ENCODE measurements at regions not wholly inside any gene's neighbourhood (a gene's known extent, or its start where the extent isn't known, plus 50 kb on each side); places are given as distances from the start of the nearest gene placed in this dataset.

DNA sequence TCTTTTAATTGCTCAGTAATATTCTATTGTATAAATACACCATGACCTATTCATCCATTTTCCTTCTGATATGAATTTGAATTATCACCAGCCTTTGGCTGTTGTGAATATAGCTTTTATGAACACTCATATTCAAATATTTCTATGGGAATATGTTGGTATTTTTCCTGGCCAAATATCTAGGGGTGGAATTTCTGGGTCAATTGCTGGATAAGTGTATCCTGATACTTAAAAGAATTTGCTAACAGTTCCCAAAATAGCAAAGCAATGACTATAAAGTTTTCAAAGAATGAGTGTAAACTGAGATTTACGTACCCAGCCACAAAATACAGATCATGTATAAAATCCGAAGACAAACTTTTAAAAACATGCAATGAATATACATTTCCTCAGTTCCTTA, 148.7 kb upstream of the CLEC14A start:
- no peaks in the 10 kb centered on the region for H3K4me1 Mint-ChIP-seq (ENCODE audit: low read depth in 2 of 2)
- no peak for ATAC-seq
- H3K27me3 Mint-ChIP-seq, result no peaks in the 10 kb centered on the region
- H3K27ac Mint-ChIP-seq, result no peak overlapping the region
- DNase-seq (ENCODE audit: low spot score), result no peak
- H3K4me3 Mint-ChIP-seq, result no peak overlapping the region
- H3K9me3 Mint-ChIP-seq, result no peaks in the 10 kb centered on the region
- H3K36me3 Mint-ChIP-seq, result no peaks in the 10 kb centered on the region

- Mint-ChIP-seq H3K27ac (no peak overlapping the region), H3K4me1 (ENCODE audit: low read depth in 2 of 2) (no peaks in the 10 kb centered on the region), H3K9me3 (no peaks in the 10 kb centered on the region), H3K36me3 (no peaks in the 10 kb centered on the region), H3K4me3 (no peak overlapping the region), H3K27me3 (no peaks in the 10 kb centered on the region)
- DNase-seq (ENCODE audit: low spot score) (no peak), ATAC-seq (no peak)
Observed at GRCh38 chr14:38404100-38404541, 148.2 kb upstream of the CLEC14A start.

- Mint-ChIP-seq H3K27ac (no peak overlapping the region), H3K9me3 (peaks cover 3% of the 10 kb centered on the region), H3K36me3 (no peaks in the 10 kb centered on the region), H3K27me3 (peaks cover 0 to 1% of the 10 kb centered on the region in 2 donors), H3K4me3 (no peak overlapping the region), H3K4me1 (ENCODE audit: low read depth in 2 of 2) (no peaks in the 10 kb centered on the region)
- DNase-seq (ENCODE audit: low spot score), result no peak
- ATAC-seq, result no peak
Observed at GRCh38 chr14:38400751-38401150, 144.9 kb upstream of the CLEC14A start.

DNA sequence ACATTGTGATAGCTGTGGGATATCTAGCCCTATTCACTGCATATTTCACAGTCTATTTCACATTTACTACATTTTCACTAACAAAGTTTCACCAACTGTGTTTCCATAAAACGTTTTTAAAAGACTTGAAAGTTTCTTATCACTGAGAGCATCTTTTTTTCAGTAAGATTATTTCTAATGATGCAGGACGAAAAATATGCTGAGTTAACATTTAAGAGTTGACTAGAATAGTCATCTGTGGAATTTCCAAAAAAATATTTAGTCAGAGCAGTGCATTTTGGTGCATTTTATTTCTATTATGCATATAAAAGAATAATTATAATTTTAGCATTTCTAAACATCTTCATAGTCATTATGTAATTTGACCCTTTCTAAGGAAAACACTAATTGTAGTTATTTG, 143.8 kb upstream of the CLEC14A start:
- ATAC-seq (no peak), DNase-seq (ENCODE audit: low spot score) (no peak)
- no peak overlapping the region for H3K27ac Mint-ChIP-seq
- H3K27me3 Mint-ChIP-seq, result peaks cover 0 to 4% of the 10 kb centered on the region in 2 donors
- no peak overlapping the region for H3K4me3 Mint-ChIP-seq
- no peaks in the 10 kb centered on the region for H3K4me1 Mint-ChIP-seq (ENCODE audit: low read depth in 2 of 2)
- peaks cover 7% of the 10 kb centered on the region for H3K9me3 Mint-ChIP-seq
- H3K36me3 Mint-ChIP-seq, result no peaks in the 10 kb centered on the region

DNA sequence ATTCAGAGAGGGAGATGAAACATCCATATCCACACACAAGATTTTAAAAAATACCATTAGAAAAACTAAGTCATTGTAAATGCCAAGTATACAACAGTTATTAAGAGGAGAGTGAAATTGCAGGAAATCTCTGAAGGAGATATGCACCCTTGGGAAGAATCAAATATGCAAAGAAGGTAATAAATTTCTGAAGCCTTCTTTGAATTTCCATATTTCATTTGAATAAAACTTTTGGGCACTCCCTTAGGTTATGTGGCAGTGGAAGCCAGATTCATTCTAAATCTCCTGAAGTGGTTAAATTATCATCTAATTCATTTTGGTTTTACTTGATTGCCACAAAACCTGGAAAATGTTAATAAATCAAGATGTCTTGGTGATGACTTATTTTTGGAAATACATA, 138.9 kb upstream of the CLEC14A start:
- Mint-ChIP-seq H3K36me3 (no peaks in the 10 kb centered on the region), H3K4me1 (ENCODE audit: low read depth in 2 of 2) (no peaks in the 10 kb centered on the region), H3K4me3 (no peak overlapping the region), H3K27me3 (peaks cover 0 to 4% of the 10 kb centered on the region in 2 donors), H3K9me3 (peaks cover 15% of the 10 kb centered on the region), H3K27ac (no peak overlapping the region)
- DNase-seq (ENCODE audit: low spot score), result no peak
- no peak for ATAC-seq

DNA sequence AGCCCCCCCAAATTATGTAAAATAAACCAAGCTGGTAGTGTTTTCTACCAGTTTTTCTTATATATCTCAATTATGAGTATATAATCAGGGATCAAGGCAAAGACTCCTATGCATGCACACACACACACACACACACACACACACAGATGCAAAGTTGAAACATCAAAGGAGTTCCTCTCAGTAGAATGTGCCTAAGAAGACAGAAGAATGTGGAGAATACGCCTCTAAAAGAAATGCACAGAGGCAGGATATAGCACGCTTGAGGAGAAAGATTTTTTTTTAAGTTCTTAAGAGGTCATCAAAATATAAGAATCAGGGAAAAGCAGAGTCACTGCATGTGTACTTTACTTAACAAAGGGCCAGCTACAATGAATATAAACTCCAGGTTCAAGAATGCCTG, 138.2 kb upstream of the CLEC14A start:
- Mint-ChIP-seq H3K4me1 (ENCODE audit: low read depth in 2 of 2) (no peaks in the 10 kb centered on the region), H3K27me3 (peaks cover 0 to 4% of the 10 kb centered on the region in 2 donors), H3K4me3 (no peak overlapping the region), H3K36me3 (no peaks in the 10 kb centered on the region), H3K9me3 (peaks cover 15% of the 10 kb centered on the region), H3K27ac (no peak overlapping the region)
- DNase-seq (ENCODE audit: low spot score) (no peak), ATAC-seq (no peak)

- H3K27me3 Mint-ChIP-seq, result peaks cover 0 to 4% of the 10 kb centered on the region in 2 donors
- no peaks in the 10 kb centered on the region for H3K4me1 Mint-ChIP-seq (ENCODE audit: low read depth in 2 of 2)
- no peak overlapping the region for H3K4me3 Mint-ChIP-seq
- peaks cover 19% of the 10 kb centered on the region for H3K9me3 Mint-ChIP-seq
- DNase-seq (ENCODE audit: low spot score) (no peak), ATAC-seq (no peak)
- no peak overlapping the region for H3K27ac Mint-ChIP-seq
- H3K36me3 Mint-ChIP-seq, result no peaks in the 10 kb centered on the region
Observed at GRCh38 chr14:38391334-38391733, 135.4 kb upstream of the CLEC14A start.

DNA sequence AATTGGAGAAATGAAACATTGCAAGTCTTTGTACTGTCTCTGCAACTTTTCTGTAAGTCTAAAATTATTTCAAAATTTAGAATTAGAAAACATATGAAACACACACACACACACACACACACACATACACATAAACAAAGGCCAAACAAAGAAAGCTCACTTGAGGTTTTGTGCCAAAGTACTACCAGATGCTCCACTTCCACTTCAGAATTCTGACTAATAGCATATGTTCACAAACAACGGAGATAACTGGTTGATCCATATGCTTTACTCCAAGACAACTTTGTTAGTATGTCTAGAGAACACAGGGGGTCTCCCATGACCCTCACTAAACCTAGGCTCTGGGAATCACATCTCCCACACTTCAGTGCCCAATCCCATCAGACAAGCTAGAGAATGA, 133.8 kb upstream of the CLEC14A start:
- ATAC-seq, result no peak
- no peak for DNase-seq (ENCODE audit: low spot score)
- H3K4me3 Mint-ChIP-seq, result no peak overlapping the region
- H3K36me3 Mint-ChIP-seq, result no peaks in the 10 kb centered on the region
- H3K27ac Mint-ChIP-seq, result no peak overlapping the region
- H3K27me3 Mint-ChIP-seq, result no peaks in the 10 kb centered on the region
- peaks cover 12% of the 10 kb centered on the region for H3K9me3 Mint-ChIP-seq
- H3K4me1 Mint-ChIP-seq (ENCODE audit: low read depth in 2 of 2), result no peaks in the 10 kb centered on the region

GRCh38 chr14:38387821-38388220, 131.9 kb upstream of the CLEC14A start:
- peaks cover 9% of the 10 kb centered on the region for H3K9me3 Mint-ChIP-seq
- H3K27me3 Mint-ChIP-seq, result no peaks in the 10 kb centered on the region
- no peaks in the 10 kb centered on the region for H3K4me1 Mint-ChIP-seq (ENCODE audit: low read depth in 2 of 2)
- H3K36me3 Mint-ChIP-seq, result no peaks in the 10 kb centered on the region
- DNase-seq (ENCODE audit: low spot score) (no peak), ATAC-seq (no peak)
- H3K4me3 Mint-ChIP-seq, result no peak overlapping the region
- H3K27ac Mint-ChIP-seq, result no peak overlapping the region

DNA sequence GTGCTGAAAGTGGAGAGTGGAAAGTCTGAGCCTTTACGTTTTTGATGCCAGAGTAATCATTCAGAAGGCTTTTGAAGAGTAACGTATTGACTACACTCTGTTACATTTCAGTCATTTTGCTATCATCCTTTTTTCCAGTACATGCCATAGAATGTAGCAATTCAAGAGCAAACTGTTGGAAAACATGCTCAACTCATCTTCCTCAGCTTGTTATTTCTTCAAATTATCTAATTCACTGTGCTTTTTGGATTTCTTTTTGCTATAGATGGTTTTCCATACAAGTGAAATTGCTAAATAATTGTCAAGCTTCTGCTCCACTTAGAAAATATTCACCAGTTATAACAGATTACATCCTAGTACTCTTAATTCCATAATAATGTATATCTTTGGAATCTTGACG, 129.9 kb upstream of the CLEC14A start:
- Mint-ChIP-seq H3K27ac (no peak overlapping the region), H3K36me3 (no peaks in the 10 kb centered on the region), H3K27me3 (no peaks in the 10 kb centered on the region), H3K4me1 (ENCODE audit: low read depth in 2 of 2) (no peaks in the 10 kb centered on the region), H3K9me3 (peaks cover 4% of the 10 kb centered on the region), H3K4me3 (no peak overlapping the region)
- ATAC-seq, result no peak
- DNase-seq (ENCODE audit: low spot score), result no peak

GRCh38 chr14:38385343-38385742, 129.4 kb upstream of the CLEC14A start:
- Mint-ChIP-seq H3K27me3 (no peaks in the 10 kb centered on the region), H3K9me3 (peaks cover 4% of the 10 kb centered on the region), H3K4me1 (ENCODE audit: low read depth in 2 of 2) (no peaks in the 10 kb centered on the region), H3K27ac (no peak overlapping the region), H3K36me3 (no peaks in the 10 kb centered on the region), H3K4me3 (no peak overlapping the region)
- ATAC-seq, result no peak
- DNase-seq (ENCODE audit: low spot score), result no peak

DNA sequence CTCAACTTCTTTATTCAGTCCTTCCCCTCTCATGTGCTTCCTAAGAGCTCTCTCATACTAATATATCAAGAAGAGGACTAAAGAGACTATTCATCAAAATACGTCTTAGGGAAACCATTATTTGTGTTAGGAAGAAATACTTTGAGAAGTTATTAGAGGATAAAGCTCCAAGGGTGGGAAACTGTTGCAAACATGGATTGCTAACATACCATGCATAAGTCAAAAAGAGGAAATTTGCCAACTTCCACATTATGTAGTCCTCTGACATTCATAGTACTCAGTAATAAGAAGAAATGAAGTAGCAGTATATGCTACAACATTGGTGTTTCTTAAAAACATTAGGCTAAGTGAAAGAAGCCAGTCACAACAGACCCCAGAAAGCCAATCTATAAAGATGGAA, 128.8 kb upstream of the CLEC14A start:
- Mint-ChIP-seq H3K9me3 (peaks cover 8% of the 10 kb centered on the region), H3K36me3 (no peaks in the 10 kb centered on the region), H3K4me1 (ENCODE audit: low read depth in 2 of 2) (no peaks in the 10 kb centered on the region), H3K27me3 (no peaks in the 10 kb centered on the region), H3K4me3 (no peak overlapping the region), H3K27ac (no peak overlapping the region)
- DNase-seq (ENCODE audit: low spot score) (no peak), ATAC-seq (no peak)

DNA sequence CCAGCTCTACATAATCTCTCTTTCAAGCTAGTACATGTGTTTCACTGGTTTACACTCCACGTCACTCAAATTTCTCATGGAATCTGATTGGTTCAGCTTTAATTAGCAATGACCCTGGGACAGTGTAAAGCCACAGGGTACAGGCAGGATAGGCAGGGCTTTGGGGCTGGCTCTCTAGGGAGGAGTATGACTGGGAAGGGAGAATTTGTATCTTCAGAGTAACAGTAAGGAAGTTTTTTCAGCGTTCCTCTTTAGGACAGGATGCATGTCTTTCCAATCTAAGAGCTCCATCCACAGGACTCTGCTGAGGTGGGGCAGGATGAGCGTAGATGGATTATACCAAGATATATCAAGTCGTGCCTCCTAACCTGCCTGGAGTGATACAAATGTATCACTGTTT, 112.0 kb upstream of the CLEC14A start:
- H3K9me3 Mint-ChIP-seq, result peaks cover 9% of the 10 kb centered on the region
- no peaks in the 10 kb centered on the region for H3K36me3 Mint-ChIP-seq
- DNase-seq (ENCODE audit: low spot score), result no peak

DNA sequence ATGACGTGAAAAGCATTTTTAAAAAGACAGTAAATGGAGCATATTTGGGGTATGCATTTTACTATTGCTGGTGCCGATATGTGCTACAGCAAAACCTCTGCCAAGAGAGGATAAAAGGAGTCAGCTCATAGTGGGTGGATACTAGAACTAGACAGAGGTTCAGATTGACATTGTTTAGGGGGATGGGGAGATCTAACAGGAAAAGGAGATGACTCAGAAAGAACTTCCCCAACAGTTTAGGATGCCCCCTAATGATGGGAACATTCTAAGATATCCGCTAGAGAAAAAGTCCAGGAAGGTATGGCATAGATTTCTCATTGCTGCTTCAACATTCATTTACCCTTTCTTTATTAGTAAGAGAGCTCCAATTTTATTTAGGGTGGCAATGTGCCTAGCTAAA, 110.5 kb upstream of the CLEC14A start:
- no peak for DNase-seq (ENCODE audit: low spot score)
- H3K4me1 Mint-ChIP-seq (ENCODE audit: low read depth in 2 of 2), result no peaks in the 10 kb centered on the region
- ATAC-seq, result no peak

More for the DNA sequence above, 112.0 kb upstream of the CLEC14A start:
- Mint-ChIP-seq H3K4me1 (ENCODE audit: low read depth in 2 of 2) (no peaks in the 10 kb centered on the region), H3K4me3 (no peak overlapping the region), H3K27ac (no peak overlapping the region), H3K27me3 (no peaks in the 10 kb centered on the region)
- no peak for ATAC-seq

GRCh38 chr14:38363217-38363616, 107.3 kb upstream of the CLEC14A start:
- ATAC-seq, result no peak
- Mint-ChIP-seq H3K27me3 (no peaks in the 10 kb centered on the region), H3K4me3 (no peak overlapping the region), H3K27ac (no peak overlapping the region), H3K36me3 (no peaks in the 10 kb centered on the region), H3K9me3 (peaks cover 6% of the 10 kb centered on the region), H3K4me1 (ENCODE audit: low read depth in 2 of 2) (no peaks in the 10 kb centered on the region)
- DNase-seq (ENCODE audit: low spot score), result no peak

More for the DNA sequence above, 110.5 kb upstream of the CLEC14A start:
- no peak overlapping the region for H3K27ac Mint-ChIP-seq
- H3K36me3 Mint-ChIP-seq, result no peaks in the 10 kb centered on the region
- H3K9me3 Mint-ChIP-seq, result peaks cover 7% of the 10 kb centered on the region
- H3K27me3 Mint-ChIP-seq, result no peaks in the 10 kb centered on the region
- no peak overlapping the region for H3K4me3 Mint-ChIP-seq
